ENCODE measurements at regions not wholly inside any gene's neighbourhood (a gene's known extent, or its start where the extent isn't known, plus 50 kb on each side); places are given as distances from the start of the nearest gene placed in this dataset.

DNA sequence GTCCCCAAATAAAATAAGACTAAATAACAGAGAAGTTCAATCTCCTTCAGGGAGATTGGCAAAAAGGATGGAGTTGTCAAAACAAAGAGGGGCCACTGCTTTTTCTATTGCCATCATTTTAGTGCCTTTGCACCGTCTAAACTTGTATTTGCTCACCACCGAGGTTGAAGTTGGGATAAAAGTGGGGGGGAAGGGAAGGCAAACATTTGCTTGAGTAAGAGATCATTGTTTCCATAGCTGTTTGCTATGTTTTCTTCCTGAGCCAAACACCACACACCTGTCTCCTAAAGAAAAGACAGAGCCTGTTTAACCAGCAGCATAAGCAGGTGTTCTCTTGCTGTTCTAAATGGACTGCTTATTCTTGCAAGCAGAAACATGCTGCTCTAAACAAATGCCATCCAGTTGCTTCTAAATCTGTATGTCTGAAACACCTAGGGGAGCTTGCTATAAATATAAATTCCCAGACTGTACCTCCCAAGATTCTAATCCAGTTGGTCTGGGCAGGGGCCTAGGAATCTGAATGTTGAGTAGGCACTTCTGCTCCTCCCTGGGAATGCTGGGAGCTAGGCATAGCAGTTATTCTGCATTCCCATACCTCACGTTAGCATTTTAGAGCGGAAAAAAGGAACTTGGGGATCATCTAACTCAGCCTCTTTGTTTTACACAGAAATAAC, 179.4 kb upstream of the ARL4C start:
- CTCF ChIA-PET: interaction anchor here (1.0 to 1.2 kb wide), 2 partner anchors 205 to 440 kb away, joined by 3 to 8 read pairs; no protein-coding TSS in a partner anchor

DNA sequence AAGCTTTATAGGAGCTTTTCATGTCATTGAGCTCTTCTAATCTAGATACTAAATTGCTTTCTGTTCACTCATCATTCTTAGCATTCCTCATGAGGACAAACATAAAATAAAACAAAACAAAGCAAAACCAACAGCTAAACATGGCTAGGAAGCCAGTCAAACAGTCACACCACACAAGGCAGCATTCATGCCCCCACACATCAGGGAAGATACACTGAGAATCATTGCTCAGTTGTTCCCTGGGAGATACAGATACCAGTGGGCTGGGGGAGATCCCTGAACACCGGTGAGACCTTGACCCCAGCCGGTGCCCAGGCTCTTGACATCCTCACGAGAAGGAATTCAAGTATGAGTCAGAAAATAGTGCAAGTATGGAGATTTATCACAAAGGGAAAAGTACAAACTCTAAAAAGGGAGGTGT, 177.9 kb upstream of the ARL4C start:
- TF ChIP-seq ZNF514 (tag by site-specific recombination; IDR thresholded peaks at IDR 0.05): no peak
- TF ChIP-seq ZNF426 (tag by site-specific recombination; IDR thresholded peaks at IDR 0.05): no peak
- no peak for TF ChIP-seq PRDM1 (tag by site-specific recombination; IDR thresholded peaks at IDR 0.05)
- TF ChIP-seq ZNF114 (tag by site-specific recombination; IDR thresholded peaks at IDR 0.05): no peak
- TF ChIP-seq ZNF112 (tag by site-specific recombination; IDR thresholded peaks at IDR 0.05): no peak
- TF ChIP-seq ZNF391 (tag by site-specific recombination; IDR thresholded peaks at IDR 0.05; ENCODE audit: borderline replicate concordance, low read depth): no peak
- no peak for TF ChIP-seq TCF7L2 (IDR thresholded peaks at IDR 0.05; ENCODE audit: borderline replicate concordance, low read depth, low read length)
- no peak for TF ChIP-seq GLIS2 (tag by site-specific recombination; IDR thresholded peaks at IDR 0.05)
- TF ChIP-seq ZNF843 (tag by site-specific recombination; IDR thresholded peaks at IDR 0.05): no peak
- TF ChIP-seq ZNF169 (tag by site-specific recombination; IDR thresholded peaks at IDR 0.05): no peak
- TF ChIP-seq, protein P1, sequence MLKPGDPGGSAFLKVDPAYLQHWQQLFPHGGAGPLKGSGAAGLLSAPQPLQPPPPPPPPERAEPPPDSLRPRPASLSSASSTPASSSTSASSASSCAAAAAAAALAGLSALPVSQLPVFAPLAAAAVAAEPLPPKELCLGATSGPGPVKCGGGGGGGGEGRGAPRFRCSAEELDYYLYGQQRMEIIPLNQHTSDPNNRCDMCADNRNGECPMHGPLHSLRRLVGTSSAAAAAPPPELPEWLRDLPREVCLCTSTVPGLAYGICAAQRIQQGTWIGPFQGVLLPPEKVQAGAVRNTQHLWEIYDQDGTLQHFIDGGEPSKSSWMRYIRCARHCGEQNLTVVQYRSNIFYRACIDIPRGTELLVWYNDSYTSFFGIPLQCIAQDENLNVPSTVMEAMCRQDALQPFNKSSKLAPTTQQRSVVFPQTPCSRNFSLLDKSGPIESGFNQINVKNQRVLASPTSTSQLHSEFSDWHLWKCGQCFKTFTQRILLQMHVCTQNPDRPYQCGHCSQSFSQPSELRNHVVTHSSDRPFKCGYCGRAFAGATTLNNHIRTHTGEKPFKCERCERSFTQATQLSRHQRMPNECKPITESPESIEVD (tag by site-specific recombination; IDR thresholded peaks at IDR 0.05): no peak
- TF ChIP-seq GLI2 (tag by site-specific recombination; IDR thresholded peaks at IDR 0.05; ENCODE audit: borderline replicate concordance, low read depth): no peak
- no peak for TF ChIP-seq ZNF416 (tag by site-specific recombination; IDR thresholded peaks at IDR 0.05)
- Histone ChIP-seq H3K4me3 (ENCODE audit: low read depth, low read length) (no peak overlapping the region), H3K27ac (ENCODE audit: extremely low read depth, low read depth, low read length) (no peak overlapping the region), H3K9me3 (ENCODE audit: control insufficient read depth, insufficient read depth, low read depth, low read length) (no peaks in the 10 kb centered on the region), H3K4me1 (ENCODE audit: control insufficient read depth, insufficient read depth, low read length) (no peaks in the 10 kb centered on the region), H3K36me3 (ENCODE audit: control insufficient read depth in 2 of 2, insufficient read depth in 1 of 2, low read length in 2 of 2) (no peaks in the 10 kb centered on the region)
- POLR2A ChIA-PET: interaction anchor here (0.7 kb wide), 1 partner anchor 294 kb away, joined by 3 read pairs; no protein-coding TSS in a partner anchor
- CTCF ChIA-PET: no interaction called here

More for the DNA sequence above, 179.4 kb upstream of the ARL4C start:
- no peak for TF ChIP-seq ZBTB7A (tag by site-specific recombination; IDR thresholded peaks at IDR 0.05; ENCODE audit: low read depth)
- no peak for TF ChIP-seq ZNF560 (tag by site-specific recombination; IDR thresholded peaks at IDR 0.05; ENCODE audit: borderline replicate concordance)
- TF ChIP-seq ZNF354C (tag by site-specific recombination; IDR thresholded peaks at IDR 0.05; ENCODE audit: borderline replicate concordance, low read depth): no peak
- TF ChIP-seq ZNF544 (tag by site-specific recombination; IDR thresholded peaks at IDR 0.05): no peak
- no peak for TF ChIP-seq HOXA7 (CRISPR knock-in tag; IDR thresholded peaks at IDR 0.05; ENCODE audit: borderline replicate concordance)
- no peak for TF ChIP-seq ZNF335 (tag by site-specific recombination; conservative IDR thresholded peaks at IDR 0.05)
- TF ChIP-seq, protein P2, sequence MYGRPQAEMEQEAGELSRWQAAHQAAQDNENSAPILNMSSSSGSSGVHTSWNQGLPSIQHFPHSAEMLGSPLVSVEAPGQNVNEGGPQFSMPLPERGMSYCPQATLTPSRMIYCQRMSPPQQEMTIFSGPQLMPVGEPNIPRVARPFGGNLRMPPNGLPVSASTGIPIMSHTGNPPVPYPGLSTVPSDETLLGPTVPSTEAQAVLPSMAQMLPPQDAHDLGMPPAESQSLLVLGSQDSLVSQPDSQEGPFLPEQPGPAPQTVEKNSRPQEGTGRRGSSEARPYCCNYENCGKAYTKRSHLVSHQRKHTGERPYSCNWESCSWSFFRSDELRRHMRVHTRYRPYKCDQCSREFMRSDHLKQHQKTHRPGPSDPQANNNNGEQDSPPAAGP (tag by site-specific recombination; IDR thresholded peaks at IDR 0.05): no peak
- Histone ChIP-seq H3K27ac (ENCODE audit: extremely low read depth, low read depth, low read length) (no peak overlapping the region), H3K36me3 (ENCODE audit: control insufficient read depth in 2 of 2, insufficient read depth in 1 of 2, low read length in 2 of 2) (no peaks in the 10 kb centered on the region), H3K9me3 (ENCODE audit: control insufficient read depth, insufficient read depth, low read depth, low read length) (no peaks in the 10 kb centered on the region), H3K4me3 (ENCODE audit: low read depth, low read length) (no peak overlapping the region), H3K4me1 (ENCODE audit: control insufficient read depth, insufficient read depth, low read length) (no peaks in the 10 kb centered on the region)
- POLR2A ChIA-PET: no interaction called here

Measured in HEK293 (cell line).